T1000 (cell line): ENCODE measurements at regions not wholly inside any gene's neighbourhood (a gene's known extent, or its start where the extent isn't known, plus 50 kb on each side); places are given as distances from the start of the nearest gene placed in this dataset.

Experiments
- DNase-seq: peaks from one replicate; lab custom pipeline; 2025; ENCODE audit warnings: mixed read lengths; lab: John Stamatoyannopoulos, UW

DNA sequence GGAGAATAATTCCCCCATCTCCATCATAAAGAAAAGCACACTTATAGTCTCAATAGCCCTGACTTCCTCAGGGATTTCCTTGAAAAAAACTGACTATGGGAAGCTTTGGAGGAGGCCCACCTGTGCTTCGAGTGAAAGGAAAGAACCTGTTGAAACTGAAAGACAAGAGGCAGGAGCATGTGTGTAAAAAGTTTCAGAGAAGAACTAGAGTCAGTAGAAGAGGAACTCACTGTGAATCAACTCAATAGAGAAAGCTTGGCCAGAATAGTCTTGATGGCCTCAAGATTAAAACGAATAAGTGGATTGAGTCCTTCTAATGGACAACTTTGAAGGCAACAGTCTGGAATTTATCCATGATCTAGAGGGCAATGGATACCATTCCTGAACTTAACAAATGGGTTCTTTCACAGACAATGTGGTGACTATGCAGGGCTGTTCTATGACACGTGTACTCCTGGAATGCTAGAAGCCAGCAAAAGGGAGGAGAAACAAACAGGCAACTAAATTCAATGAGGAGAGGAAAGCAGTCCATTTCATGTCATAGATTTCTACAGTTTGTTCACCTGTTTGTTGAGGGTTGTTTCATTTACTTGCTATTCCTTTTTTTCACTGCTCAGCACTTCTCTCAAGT is 442.3 kb downstream of the GRB14 start:
- no peak for DNase-seq

DNA sequence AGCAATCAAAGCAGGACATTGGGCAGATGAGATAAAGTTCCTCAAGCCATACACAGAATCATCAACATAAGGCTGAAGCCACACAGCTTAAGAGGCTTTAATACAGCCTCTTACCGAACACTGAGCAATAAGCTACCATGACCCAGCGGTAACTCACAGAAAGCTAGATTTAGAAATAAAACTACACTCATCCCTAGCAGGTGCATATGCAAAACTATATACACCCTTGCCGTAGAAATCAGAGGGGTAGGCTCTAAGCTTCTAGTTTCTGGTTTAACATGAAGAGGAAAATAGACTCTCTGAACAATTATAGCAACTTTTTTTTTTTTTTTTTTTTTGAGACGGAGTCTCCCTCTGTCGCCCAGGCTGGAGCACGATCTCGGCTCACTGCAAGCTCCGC is 428.8 kb upstream of the FIGN start:
- no peak for DNase-seq

DNA sequence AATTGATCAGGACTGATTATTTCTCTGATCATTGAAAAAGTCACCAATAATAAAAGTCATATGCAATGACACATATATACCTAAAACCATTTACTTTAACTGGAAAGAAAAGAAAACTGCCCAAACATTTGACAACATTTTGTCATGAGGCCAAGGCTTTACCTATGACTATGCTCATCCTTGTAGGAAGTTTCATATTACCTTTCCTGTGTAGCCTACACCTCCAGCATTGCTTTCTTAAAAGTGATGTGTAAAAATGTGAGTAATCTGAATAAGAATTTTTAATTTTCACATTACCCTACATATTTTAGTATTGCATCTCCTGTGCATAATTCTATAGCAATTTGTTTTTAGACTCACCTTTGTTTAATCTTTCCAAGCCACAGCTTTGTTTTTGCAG is 419.8 kb upstream of the FIGN start:
- DNase-seq = no peak

GRCh38 chr2:164151522-164151921 is 415.7 kb upstream of the FIGN start:
- DNase-seq = no peak

GRCh38 chr2:164150604-164151003 is 414.8 kb upstream of the FIGN start:
- no peak for DNase-seq

GRCh38 chr2:164146441-164146840 is 410.6 kb upstream of the FIGN start:
- DNase-seq = no peak

- no peak for DNase-seq
These were observed 409.5 kb upstream of the FIGN start for GRCh38 chr2:164145093-164145987.

GRCh38 chr2:164143183-164143930 is 407.5 kb upstream of the FIGN start:
- DNase-seq = no peak

GRCh38 chr2:164142755-164143154 is 406.9 kb upstream of the FIGN start:
- DNase-seq = no peak

DNA sequence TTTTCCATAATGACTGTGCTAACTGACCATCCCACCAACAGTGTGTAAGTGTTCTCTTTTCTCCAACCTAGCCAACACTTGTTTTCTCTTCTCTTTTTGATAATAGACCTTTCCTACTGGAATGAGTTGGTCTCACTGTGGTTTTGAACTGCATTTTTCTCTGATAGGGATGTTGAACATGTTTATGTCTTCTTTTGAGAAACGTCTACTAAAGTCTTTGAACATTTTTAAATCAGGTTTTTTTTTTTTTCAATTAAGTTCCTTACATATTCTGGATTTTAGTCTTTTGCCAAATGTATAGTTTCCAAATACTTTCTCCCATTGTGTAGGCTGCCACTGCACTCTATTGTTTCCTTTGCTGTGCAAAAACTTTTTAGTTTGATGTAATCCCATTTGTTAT is 405.5 kb upstream of the FIGN start:
- no peak for DNase-seq

GRCh38 chr2:164138750-164139149 is 402.9 kb upstream of the FIGN start:
- no peak for DNase-seq

GRCh38 chr2:164134336-164134735 is 398.5 kb upstream of the FIGN start:
- DNase-seq = no peak

DNA sequence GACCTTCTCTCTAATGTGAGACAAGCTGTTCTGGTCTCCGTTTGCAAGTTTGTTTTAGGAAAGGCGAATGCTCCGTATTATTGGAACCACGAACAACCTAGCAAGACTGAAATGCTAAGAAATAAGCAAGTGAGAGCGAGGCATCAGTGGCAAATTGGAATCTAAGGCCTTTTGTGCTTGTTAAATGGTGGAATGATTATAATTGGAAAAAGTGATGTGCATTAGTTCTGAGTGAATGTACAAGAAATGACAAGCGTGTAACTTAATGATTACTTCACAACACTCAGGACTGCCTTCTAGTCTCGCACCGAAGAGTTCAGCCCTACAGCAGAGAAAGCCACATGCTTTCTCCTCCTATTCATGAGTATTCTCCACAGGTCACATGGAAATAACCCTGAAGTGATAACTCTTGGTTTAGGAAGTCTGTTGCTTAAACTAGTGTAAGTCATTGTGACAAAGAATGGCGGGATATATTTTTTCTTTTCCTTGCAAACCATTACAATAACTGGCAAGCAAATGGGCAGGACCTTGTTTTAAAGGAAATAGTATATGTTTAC is 392.2 kb upstream of the FIGN start:
- no peak for DNase-seq

DNA sequence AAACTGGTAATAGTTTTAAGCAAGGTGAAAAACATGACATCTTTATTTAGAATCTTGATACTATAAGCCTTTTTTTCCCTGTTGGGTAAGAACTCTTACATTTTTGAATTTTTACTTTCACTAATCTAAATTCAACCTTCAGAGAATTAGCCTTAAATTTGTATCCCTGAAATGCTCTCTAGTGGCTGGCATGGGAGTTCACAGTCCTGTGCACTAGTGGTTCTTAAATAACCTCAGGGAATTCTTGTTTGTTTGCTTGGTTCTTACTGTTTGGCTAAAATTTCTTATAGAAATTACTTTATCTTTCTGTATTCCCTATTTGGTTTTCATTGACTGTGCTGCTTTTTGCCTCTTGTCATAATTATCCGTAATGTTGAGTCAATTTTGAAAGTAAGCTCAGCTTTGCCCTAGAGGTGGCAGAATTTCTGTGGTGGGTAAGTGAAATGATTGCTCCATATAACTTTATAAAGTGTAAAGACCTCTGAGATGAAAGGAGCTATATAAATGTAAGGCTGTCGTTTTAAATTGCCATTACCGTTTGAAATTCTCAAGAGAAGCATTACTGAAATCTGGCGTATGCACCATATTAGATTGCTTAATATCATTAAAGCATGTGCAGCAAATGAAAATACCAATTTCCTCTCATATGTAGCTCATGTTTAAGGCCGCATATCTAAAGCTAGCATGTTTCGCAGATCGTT is 391.3 kb upstream of the FIGN start:
- no peak for DNase-seq

- DNase-seq = no peak
These were observed 380.0 kb upstream of the FIGN start for GRCh38 chr2:164115806-164116205.

DNA sequence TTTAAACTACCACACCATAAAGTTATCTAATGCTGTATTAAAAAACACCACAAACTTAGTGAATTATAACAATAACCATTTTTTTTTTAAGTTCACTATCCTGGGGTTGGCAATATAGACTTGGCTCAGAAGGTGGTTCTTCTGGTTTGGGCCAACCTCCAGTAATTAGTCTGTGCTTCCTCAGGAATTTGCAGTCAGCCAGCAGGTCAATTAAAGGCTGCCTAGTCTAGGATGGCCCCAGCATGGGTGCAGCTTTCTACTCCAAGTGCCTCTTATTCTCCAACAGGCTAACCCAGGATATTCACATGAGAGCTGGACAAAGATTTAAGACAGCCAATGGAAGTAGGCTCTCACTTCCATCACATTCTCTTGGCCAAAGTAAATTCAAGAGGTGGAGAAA is 379.1 kb upstream of the FIGN start:
- DNase-seq = no peak

- DNase-seq = no peak
These were observed 376.3 kb upstream of the FIGN start for GRCh38 chr2:164112105-164112504.

DNA sequence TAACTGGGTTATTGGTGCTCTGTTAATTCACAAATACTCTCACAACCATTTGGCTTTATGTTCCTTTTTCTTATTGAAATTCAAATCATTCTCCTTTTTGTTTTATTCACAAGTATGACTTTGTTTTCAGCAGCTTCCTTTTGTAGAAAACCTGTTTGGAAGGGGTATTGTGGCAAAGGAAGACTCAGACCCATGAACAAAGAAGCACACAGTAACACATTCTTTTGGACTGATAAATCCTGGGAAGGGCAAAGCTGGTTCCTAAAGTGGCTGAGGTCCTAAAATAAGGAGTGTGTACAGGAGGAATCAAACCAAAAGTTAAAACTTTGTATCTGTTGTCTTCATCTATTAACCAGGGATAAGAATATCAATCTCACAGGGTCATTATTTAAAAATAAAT is 374.7 kb upstream of the FIGN start:
- DNase-seq = no peak

GRCh38 chr2:164109006-164109405 is 373.2 kb upstream of the FIGN start:
- DNase-seq = no peak

DNA sequence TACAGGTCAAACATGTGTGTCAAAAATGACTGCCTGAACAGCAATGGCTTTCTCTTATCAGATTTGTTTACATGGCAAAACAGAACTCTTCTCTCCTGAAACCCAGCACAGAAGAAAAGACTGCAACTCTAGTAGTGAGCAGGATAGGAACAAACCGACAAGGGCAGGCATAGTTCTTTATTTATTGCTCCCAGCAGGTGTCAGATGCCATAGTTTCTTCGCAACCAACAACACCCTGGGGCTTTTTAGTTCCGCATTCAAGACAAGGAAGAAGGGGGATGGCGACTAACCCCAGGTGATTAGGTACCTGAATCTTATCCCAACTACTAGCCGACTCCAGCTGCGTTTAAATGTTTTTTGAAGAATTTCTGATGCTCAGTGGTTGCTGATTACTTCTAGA is 367.5 kb upstream of the FIGN start:
- DNase-seq = no peak

- no peak for DNase-seq
These were observed 366.6 kb upstream of the FIGN start for GRCh38 chr2:164102366-164102765.

- DNase-seq = no peak
These were observed 355.9 kb upstream of the FIGN start for GRCh38 chr2:164091673-164092072.
